ENCODE measurements at regions not wholly inside any gene's neighbourhood (a gene's known extent, or its start where the extent isn't known, plus 50 kb on each side); places are given as distances from the start of the nearest gene placed in this dataset.

DNA sequence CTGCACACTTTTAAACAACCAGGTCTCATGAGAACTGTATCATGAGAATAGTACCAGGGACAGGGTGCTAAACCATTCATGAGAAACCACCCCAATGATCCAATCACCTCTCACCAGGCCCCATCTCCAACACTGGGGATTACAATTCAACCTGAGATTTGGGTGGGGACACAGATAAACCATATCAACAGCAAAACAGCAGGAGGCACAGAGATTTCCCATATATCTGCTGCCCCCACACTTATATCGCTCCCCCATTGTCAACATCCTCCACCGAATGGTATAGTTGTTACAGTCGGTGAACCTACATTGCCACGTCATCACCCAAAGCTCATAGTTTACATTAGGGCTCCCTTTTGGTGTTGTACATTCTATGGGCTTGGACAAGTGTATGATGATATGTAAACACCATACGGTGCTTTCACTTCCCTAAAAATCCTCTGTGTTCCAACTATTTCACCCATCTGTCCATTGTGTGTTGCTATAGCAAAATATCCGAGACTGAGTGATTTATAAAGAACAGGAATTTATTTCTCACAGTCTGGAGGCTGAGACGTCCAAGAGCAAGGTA is 224.8 kb downstream of the FAM43A start:
- no peak for TF ChIP-seq GATA2 (IDR thresholded peaks at IDR 0.05; ENCODE audit: low read depth, low read length)
- TF ChIP-seq GATA3 (IDR thresholded peaks at IDR 0.05; ENCODE audit: low read depth, low read length): no peak

All from SH-SY5Y (cell line).